H1 (cell line): ENCODE measurements at regions not wholly inside any gene's neighbourhood (a gene's known extent, or its start where the extent isn't known, plus 50 kb on each side); places are given as distances from the start of the nearest gene placed in this dataset.

Experiments
- CTCF ChIA-PET: fragments of 300-600 bp; sonication (Branson Sonifier 250); formaldehyde crosslinking; loops from one replicate; lab custom pipeline; 2021; ENCODE audit not compliant: partially characterized antibody; lab: Charles Lee
- POLR2A ChIA-PET: fragments of 300-600 bp; sonication (Branson Sonifier 250); formaldehyde crosslinking; loops from one replicate; lab custom pipeline; 2021; ENCODE audit warnings: inconsistent platforms; ENCODE audit not compliant: partially characterized antibody; lab: Charles Lee
- DNase-seq, 2 experiments: peaks; one replicate each; pipeline versions ENCODE4 v3.0.0 to v3.0.0-alpha.2; 2010 to 2022; ENCODE audit warnings: low spot score in 2 of 2, low read depth in 1 of 2, mixed read lengths in 1 of 2
- FAIRE-seq: peaks from 2 replicates; lab custom pipeline; 2011; peaks lifted over from hg19 to GRCh38; lab: Jason Lieb, UNC
- H2AFZ ChIP-seq: 2 replicates; pipeline ENCODE4 v1.8.1; 2012; ENCODE audit warnings: low read length, inconsistent platforms
- H2AK5ac ChIP-seq: 2 replicates; pipeline ENCODE4 v1.6.1; 2013; ENCODE audit warnings: low read depth, low read length
- H2BK120ac ChIP-seq: replicated peaks from 2 replicates; pipeline ENCODE3; 2013; ENCODE audit warnings: low read depth, low read length, inconsistent platforms
- H2BK12ac ChIP-seq: 2 replicates; pipeline ENCODE4 v1.6.1; 2013; ENCODE audit warnings: low read depth, low read length
- H2BK15ac ChIP-seq: 2 replicates; pipeline ENCODE4 v1.6.1; 2013; ENCODE audit warnings: low read length
- H2BK20ac ChIP-seq: 2 replicates; pipeline ENCODE4 v1.6.1; 2013; ENCODE audit warnings: low read length
- H2BK5ac ChIP-seq: 2 replicates; pipeline ENCODE4 v1.6.1; 2013; ENCODE audit warnings: low read depth, low read length
- H3K14ac ChIP-seq: 2 replicates; pipeline ENCODE4 v1.6.1; 2013; ENCODE audit warnings: inconsistent platforms; ENCODE audit not compliant: insufficient read length
- H3K18ac ChIP-seq: 2 replicates; pipeline ENCODE4 v1.6.1; 2013; ENCODE audit warnings: low read length; ENCODE audit errors: extremely low read depth
- H3K23ac ChIP-seq: 2 replicates; pipeline ENCODE4 v1.6.1; 2013; ENCODE audit warnings: inconsistent platforms; ENCODE audit not compliant: insufficient read length
- H3K23me2 ChIP-seq: 2 replicates; pipeline ENCODE4 v1.6.1; 2013; ENCODE audit warnings: low read depth, low read length
- H3K27ac ChIP-seq: 2 replicates; pipeline ENCODE4 v1.6.1; 2011; ENCODE audit warnings: low read depth, low read length, inconsistent platforms
- H3K27me3 ChIP-seq, 4 experiments: replicated peaks in 1 of 4; 1 replicate in 1 of 4; 2 replicates in 3 of 4; pipeline versions ENCODE4 v1.6.1 to v1.8.1; 2011 to 2013; ENCODE audit warnings: low read length in 3 of 4, mild to moderate bottlenecking in 3 of 4, inconsistent platforms in 2 of 4, mixed read lengths in 2 of 4, moderate library complexity in 1 of 4; ENCODE audit not compliant: control insufficient read depth in 3 of 4, insufficient read depth in 3 of 4; ENCODE audit errors: extremely low read depth in 1 of 4
- H3K36me3 ChIP-seq, 4 experiments: 2 replicates each; pipeline versions ENCODE4 v1.6.1 to v1.8.1; 2011 to 2013; ENCODE audit warnings: mild to moderate bottlenecking in 4 of 4, low read length in 3 of 4, moderate library complexity in 2 of 4, control low read depth in 1 of 4, inconsistent platforms in 1 of 4; ENCODE audit not compliant: insufficient read depth in 4 of 4, control insufficient read depth in 2 of 4
- H3K4ac ChIP-seq: replicated peaks from 2 replicates; pipeline ENCODE3; 2013; ENCODE audit warnings: low read length, low read depth, mixed read lengths, inconsistent platforms; ENCODE audit not compliant: insufficient read length
- H3K4me1 ChIP-seq, 4 experiments: replicated peaks in 1 of 4; 1 replicate in 1 of 4; 2 replicates in 3 of 4; pipeline versions ENCODE4 v1.6.1 to v1.8.1; 2011 to 2013; ENCODE audit warnings: low read length in 3 of 4, inconsistent platforms in 2 of 4, mixed read lengths in 1 of 4; ENCODE audit not compliant: insufficient read depth in 4 of 4, control insufficient read depth in 3 of 4
- H3K4me2 ChIP-seq, 2 experiments: 2 replicates each; pipeline versions ENCODE4 v1.6.1 to v1.8.1; 2011 to 2013; ENCODE audit warnings: low read depth in 2 of 2, low read length in 2 of 2, control low read depth in 1 of 2, inconsistent platforms in 1 of 2, mild to moderate bottlenecking in 1 of 2; ENCODE audit not compliant: insufficient read depth in 1 of 2
- H3K4me3 ChIP-seq, 4 experiments: fragments of 200-600, 300-600 bp in 1 of 4; sonication (generic), shearing (Covaris generic), sonication (Bioruptor Twin) in 1 of 4; 2 replicates each; pipeline versions ENCODE4 v1.5.1 to v1.8.1; 2011 to 2016; ENCODE audit warnings: low read length in 4 of 4, low read depth in 3 of 4, control low read depth in 2 of 4, inconsistent platforms in 2 of 4, mild to moderate bottlenecking in 2 of 4, mixed read lengths in 1 of 4, moderate library complexity in 1 of 4; ENCODE audit not compliant: insufficient read depth in 2 of 4; ENCODE audit errors: extremely low read depth in 1 of 4
- H3K56ac ChIP-seq: replicated peaks from 2 replicates; pipeline ENCODE3; 2013; ENCODE audit warnings: low read depth, mild to moderate bottlenecking, mixed read lengths, low read length, inconsistent platforms; ENCODE audit not compliant: insufficient read length
- H3K79me1 ChIP-seq: 2 replicates; pipeline ENCODE4 v1.6.1; 2013; ENCODE audit warnings: low read depth, low read length, control low read depth
- H3K79me2 ChIP-seq, 2 experiments: 2 replicates each; pipeline versions ENCODE4 v1.6.1 to v1.8.1; 2012 to 2013; ENCODE audit warnings: low read length in 2 of 2, mild to moderate bottlenecking in 2 of 2, inconsistent platforms in 1 of 2; ENCODE audit not compliant: insufficient read depth in 2 of 2, control insufficient read depth in 1 of 2
- H3K9ac ChIP-seq, 4 experiments: replicated peaks in 1 of 4; 1 replicate in 1 of 4; 2 replicates in 3 of 4; pipeline versions ENCODE4 v1.6.1 to v1.8.1; 2011 to 2013; ENCODE audit warnings: low read depth in 3 of 4, low read length in 3 of 4, control low read depth in 2 of 4, mild to moderate bottlenecking in 2 of 4, moderate library complexity in 2 of 4, inconsistent platforms in 1 of 4; ENCODE audit errors: extremely low read depth in 1 of 4
- H3K9me3 ChIP-seq, 2 experiments: 2 replicates each; pipeline versions ENCODE4 v1.6.1 to v1.8.1; 2012 to 2013; ENCODE audit warnings: mild to moderate bottlenecking in 2 of 2, moderate library complexity in 2 of 2, control low read depth in 1 of 2, inconsistent platforms in 1 of 2, low read depth in 1 of 2, low read length in 1 of 2, mixed read lengths in 1 of 2; ENCODE audit not compliant: insufficient read depth in 2 of 2
- H4K20me1 ChIP-seq, 2 experiments: replicated peaks in 1 of 2; 2 replicates each; pipeline versions ENCODE3 to v1.8.1; 2011 to 2013; ENCODE audit warnings: inconsistent platforms in 2 of 2, low read length in 2 of 2, mild to moderate bottlenecking in 1 of 2; ENCODE audit not compliant: insufficient read depth in 2 of 2, control insufficient read depth in 1 of 2
- H4K5ac ChIP-seq: 2 replicates; pipeline ENCODE4 v1.6.1; 2013; ENCODE audit warnings: low read length, low read depth, mixed read lengths, inconsistent platforms; ENCODE audit not compliant: insufficient read length
- H4K8ac ChIP-seq: 2 replicates; pipeline ENCODE4 v1.8.0; 2013; ENCODE audit warnings: mild to moderate bottlenecking, moderate library complexity, low read length, inconsistent platforms; ENCODE audit not compliant: insufficient read depth; ENCODE audit errors: extremely low read depth
- H4K91ac ChIP-seq: replicated peaks from 2 replicates; pipeline ENCODE3; 2013; ENCODE audit warnings: low read length, mixed read lengths, inconsistent platforms; ENCODE audit not compliant: insufficient read length
- ASH2L ChIP-seq: fragments of 200-600, 300-600 bp; sonication (generic); IDR thresholded peaks from one replicate; pipeline ENCODE4 v1.7.1; 2017; ENCODE audit warnings: low read length
- BCL11A ChIP-seq, 2 experiments: IDR thresholded peaks; one replicate each; pipeline ENCODE4 v1.6.1; 2011; ENCODE audit warnings: low read depth in 2 of 2, low read length in 2 of 2, mild to moderate bottlenecking in 2 of 2
- GABPA ChIP-seq: IDR thresholded peaks from 2 replicates; pipeline ENCODE4 v1.6.1; 2011; ENCODE audit warnings: mild to moderate bottlenecking, low read length, moderate library complexity, borderline replicate concordance; ENCODE audit not compliant: insufficient read depth
- HDAC6 ChIP-seq: IDR thresholded peaks from one replicate; pipeline ENCODE4 v1.7.1; 2012; ENCODE audit warnings: low read depth, mild to moderate bottlenecking, inconsistent platforms, low read length, moderate library complexity
- KDM4A ChIP-seq: IDR thresholded peaks from one replicate; pipeline ENCODE4 v1.7.1; 2012; ENCODE audit warnings: low read depth, mild to moderate bottlenecking, moderate library complexity, low read length, inconsistent platforms; ENCODE audit not compliant: severe bottlenecking
- RAD21 ChIP-seq, 2 experiments: IDR thresholded peaks in 1 of 2; conservative IDR thresholded peaks in 1 of 2; 2 replicates each; pipeline ENCODE4 v1.6.1; 2011; ENCODE audit warnings: low read depth in 2 of 2, low read length in 2 of 2, improper control_type of control experiment in 1 of 2, inconsistent platforms in 1 of 2, mild to moderate bottlenecking in 1 of 2, moderate library complexity in 1 of 2
- RBBP5 ChIP-seq: IDR thresholded peaks from 2 replicates; pipeline ENCODE4 v1.7.1; 2012; ENCODE audit warnings: low read depth, mild to moderate bottlenecking, inconsistent platforms, low read length, moderate library complexity, borderline replicate concordance
- SIRT6 ChIP-seq: IDR thresholded peaks from one replicate; pipeline ENCODE4 v1.7.1; 2012; ENCODE audit warnings: low read length, inconsistent platforms
- SP4 ChIP-seq: IDR thresholded peaks from 2 replicates; pipeline ENCODE4 v1.6.1; 2012; ENCODE audit warnings: low read length, inconsistent platforms
- SRF ChIP-seq: IDR thresholded peaks from 2 replicates; pipeline ENCODE4 v1.6.1; 2011; ENCODE audit warnings: mild to moderate bottlenecking, low read depth, low read length, moderate library complexity
- TAF1 ChIP-seq: IDR thresholded peaks from 2 replicates; pipeline ENCODE4 v1.6.1; 2011; ENCODE audit warnings: mild to moderate bottlenecking, low read depth, low read length
- WGBS, 2 experiments: shearing (Covaris generic) in 1 of 2; methylation state at CpG; one replicate each; pipeline versions ENCODE4 v1.1.6 to v1.1.7; 2013 to 2015; ENCODE audit warnings: low lambda C conversion rate in 2 of 2, mixed read lengths in 2 of 2, inconsistent platforms in 1 of 2, low coverage in 1 of 2, missing lambda C conversion rate in 1 of 2; ENCODE audit not compliant: insufficient replicate concordance in 2 of 2, insufficient coverage in 1 of 2, insufficient read length in 1 of 2; ENCODE audit errors: extremely low coverage in 1 of 2, missing lambda C conversion rate in 1 of 2; 5-methylcytosine and 5-hydroxymethylcytosine counted together

- ChIA-PET CTCF (interaction anchor here (1.0 to 1.4 kb wide), 2 partner anchors 9 to 53 kb away, joined by 3 read pairs; no protein-coding TSS in a partner anchor), POLR2A (no interaction called here)
- Histone ChIP-seq H3K27me3 (peaks cover 0 to 10% (median 2%) of the 10 kb centered on the region in 4 experiments; a peak in 3 of 7 replicates), H4K5ac (no peak overlapping the region), H3K9ac (no peak overlapping the region; a peak in 2 of 7 replicates), H2AK5ac (peak overlapping the region; percentile 98; the same call in 1 of the 2 replicates), H2BK120ac (no peak overlapping the region), H3K79me2 (no peaks in the 10 kb centered on the region), H4K91ac (peak overlapping the region; percentile 88), H4K8ac (no peak overlapping the region), H3K36me3 (no peaks in the 10 kb centered on the region), H4K20me1 (peaks cover 0 to 8% of the 10 kb centered on the region in 2 experiments), H3K4me1 (peaks cover 3 to 28% (median 12%) of the 10 kb centered on the region in 4 experiments), H2BK15ac (peak overlapping the region; percentile 100), H3K14ac (no peak overlapping the region), H3K18ac (peak overlapping the region; percentile 54; the same call in 1 of the 2 replicates), H2BK20ac (peak overlapping the region; percentile 96; the same call in 1 of the 2 replicates), H2BK12ac (peak overlapping the region; percentile 95; the same call in 1 of the 2 replicates), H3K4me3 (peak overlapping the region; percentile 31 to 56 (median 50)), H3K4me2 (peak overlapping the region; percentile 82 to 83), H3K23me2 (peaks cover 12% of the 10 kb centered on the region), H3K23ac (no peak overlapping the region), H3K9me3 (no peaks in the 10 kb centered on the region), H3K79me1 (0 out of 2 replicates have a peak, but pooled peaks cover 2% of the 10 kb centered on the region), H2BK5ac (peak overlapping the region; percentile 69), H3K4ac (peak overlapping the region; percentile 84), H2AFZ (peak overlapping the region; percentile 31), H3K27ac (no peak overlapping the region), H3K56ac (peak overlapping the region; percentile 83)
- WGBS, 2 experiments, result 7% methylated on average over 29 of the region's 32 CpGs; no CpG with 5 or more reads in 1 of the 2 experiments
- FAIRE-seq (no peak), DNase-seq (peak in 1 of 2 experiments; percentile 80)
- TF ChIP-seq SP4 (no peak), ASH2L (peak; percentile 69), TAF1 (no peak), KDM4A (peak; percentile 44), RAD21 (IDR thresholded peaks at IDR 0.05 in 1 of 2, conservative IDR thresholded peaks at IDR 0.05 in 1 of 2; ENCODE audit: low read depth in 2 of 2, low read length in 2 of 2) (peak in 1 of 2 experiments; percentile 4; a peak in 1 of 4 replicates), SRF (no peak), HDAC6 (no peak), BCL11A (IDR thresholded peaks at IDR 0.05; ENCODE audit: low read depth in 2 of 2, low read length in 2 of 2) (no peak), SIRT6 (no peak), GABPA (no peak), RBBP5 (no peak; the same call in 1 of the 2 replicates)
Observed at GRCh38 chr21:38913120-38913892, 107.6 kb downstream of the ETS2 start.
